H1 (cell line): ENCODE measurements at regions not wholly inside any gene's neighbourhood (a gene's known extent, or its start where the extent isn't known, plus 50 kb on each side); places are given as distances from the start of the nearest gene placed in this dataset.

Experiments
- CTCF ChIA-PET: fragments of 300-600 bp; sonication (Branson Sonifier 250); formaldehyde crosslinking; loops from one replicate; lab custom pipeline; 2021; ENCODE audit not compliant: partially characterized antibody; lab: Charles Lee
- POLR2A ChIA-PET: fragments of 300-600 bp; sonication (Branson Sonifier 250); formaldehyde crosslinking; loops from one replicate; lab custom pipeline; 2021; ENCODE audit warnings: inconsistent platforms; ENCODE audit not compliant: partially characterized antibody; lab: Charles Lee
- DNase-seq, 2 experiments: peaks; one replicate each; pipeline versions ENCODE4 v3.0.0 to v3.0.0-alpha.2; 2010 to 2022; ENCODE audit warnings: low spot score in 2 of 2, low read depth in 1 of 2, mixed read lengths in 1 of 2
- FAIRE-seq: peaks from 2 replicates; lab custom pipeline; 2011; peaks lifted over from hg19 to GRCh38; lab: Jason Lieb, UNC
- H2AFZ ChIP-seq: 2 replicates; pipeline ENCODE4 v1.8.1; 2012; ENCODE audit warnings: low read length, inconsistent platforms
- H2AK5ac ChIP-seq: 2 replicates; pipeline ENCODE4 v1.6.1; 2013; ENCODE audit warnings: low read depth, low read length
- H2BK120ac ChIP-seq: replicated peaks from 2 replicates; pipeline ENCODE3; 2013; ENCODE audit warnings: low read depth, low read length, inconsistent platforms
- H2BK12ac ChIP-seq: 2 replicates; pipeline ENCODE4 v1.6.1; 2013; ENCODE audit warnings: low read depth, low read length
- H2BK15ac ChIP-seq: 2 replicates; pipeline ENCODE4 v1.6.1; 2013; ENCODE audit warnings: low read length
- H2BK20ac ChIP-seq: 2 replicates; pipeline ENCODE4 v1.6.1; 2013; ENCODE audit warnings: low read length
- H2BK5ac ChIP-seq: 2 replicates; pipeline ENCODE4 v1.6.1; 2013; ENCODE audit warnings: low read depth, low read length
- H3K14ac ChIP-seq: 2 replicates; pipeline ENCODE4 v1.6.1; 2013; ENCODE audit warnings: inconsistent platforms; ENCODE audit not compliant: insufficient read length
- H3K18ac ChIP-seq: 2 replicates; pipeline ENCODE4 v1.6.1; 2013; ENCODE audit warnings: low read length; ENCODE audit errors: extremely low read depth
- H3K23ac ChIP-seq: 2 replicates; pipeline ENCODE4 v1.6.1; 2013; ENCODE audit warnings: inconsistent platforms; ENCODE audit not compliant: insufficient read length
- H3K23me2 ChIP-seq: 2 replicates; pipeline ENCODE4 v1.6.1; 2013; ENCODE audit warnings: low read depth, low read length
- H3K27ac ChIP-seq: 2 replicates; pipeline ENCODE4 v1.6.1; 2011; ENCODE audit warnings: low read depth, low read length, inconsistent platforms
- H3K27me3 ChIP-seq, 4 experiments: replicated peaks in 1 of 4; 1 replicate in 1 of 4; 2 replicates in 3 of 4; pipeline versions ENCODE4 v1.6.1 to v1.8.1; 2011 to 2013; ENCODE audit warnings: low read length in 3 of 4, mild to moderate bottlenecking in 3 of 4, inconsistent platforms in 2 of 4, mixed read lengths in 2 of 4, moderate library complexity in 1 of 4; ENCODE audit not compliant: control insufficient read depth in 3 of 4, insufficient read depth in 3 of 4; ENCODE audit errors: extremely low read depth in 1 of 4
- H3K36me3 ChIP-seq, 4 experiments: 2 replicates each; pipeline versions ENCODE4 v1.6.1 to v1.8.1; 2011 to 2013; ENCODE audit warnings: mild to moderate bottlenecking in 4 of 4, low read length in 3 of 4, moderate library complexity in 2 of 4, control low read depth in 1 of 4, inconsistent platforms in 1 of 4; ENCODE audit not compliant: insufficient read depth in 4 of 4, control insufficient read depth in 2 of 4
- H3K4ac ChIP-seq: replicated peaks from 2 replicates; pipeline ENCODE3; 2013; ENCODE audit warnings: low read length, low read depth, mixed read lengths, inconsistent platforms; ENCODE audit not compliant: insufficient read length
- H3K4me1 ChIP-seq, 4 experiments: replicated peaks in 1 of 4; 1 replicate in 1 of 4; 2 replicates in 3 of 4; pipeline versions ENCODE4 v1.6.1 to v1.8.1; 2011 to 2013; ENCODE audit warnings: low read length in 3 of 4, inconsistent platforms in 2 of 4, mixed read lengths in 1 of 4; ENCODE audit not compliant: insufficient read depth in 4 of 4, control insufficient read depth in 3 of 4
- H3K4me2 ChIP-seq, 2 experiments: 2 replicates each; pipeline versions ENCODE4 v1.6.1 to v1.8.1; 2011 to 2013; ENCODE audit warnings: low read depth in 2 of 2, low read length in 2 of 2, control low read depth in 1 of 2, inconsistent platforms in 1 of 2, mild to moderate bottlenecking in 1 of 2; ENCODE audit not compliant: insufficient read depth in 1 of 2
- H3K4me3 ChIP-seq, 4 experiments: fragments of 200-600, 300-600 bp in 1 of 4; sonication (generic), shearing (Covaris generic), sonication (Bioruptor Twin) in 1 of 4; 2 replicates each; pipeline versions ENCODE4 v1.5.1 to v1.8.1; 2011 to 2016; ENCODE audit warnings: low read length in 4 of 4, low read depth in 3 of 4, control low read depth in 2 of 4, inconsistent platforms in 2 of 4, mild to moderate bottlenecking in 2 of 4, mixed read lengths in 1 of 4, moderate library complexity in 1 of 4; ENCODE audit not compliant: insufficient read depth in 2 of 4; ENCODE audit errors: extremely low read depth in 1 of 4
- H3K56ac ChIP-seq: replicated peaks from 2 replicates; pipeline ENCODE3; 2013; ENCODE audit warnings: low read depth, mild to moderate bottlenecking, mixed read lengths, low read length, inconsistent platforms; ENCODE audit not compliant: insufficient read length
- H3K79me1 ChIP-seq: 2 replicates; pipeline ENCODE4 v1.6.1; 2013; ENCODE audit warnings: low read depth, low read length, control low read depth
- H3K79me2 ChIP-seq, 2 experiments: 2 replicates each; pipeline versions ENCODE4 v1.6.1 to v1.8.1; 2012 to 2013; ENCODE audit warnings: low read length in 2 of 2, mild to moderate bottlenecking in 2 of 2, inconsistent platforms in 1 of 2; ENCODE audit not compliant: insufficient read depth in 2 of 2, control insufficient read depth in 1 of 2
- H3K9ac ChIP-seq, 4 experiments: replicated peaks in 1 of 4; 1 replicate in 1 of 4; 2 replicates in 3 of 4; pipeline versions ENCODE4 v1.6.1 to v1.8.1; 2011 to 2013; ENCODE audit warnings: low read depth in 3 of 4, low read length in 3 of 4, control low read depth in 2 of 4, mild to moderate bottlenecking in 2 of 4, moderate library complexity in 2 of 4, inconsistent platforms in 1 of 4; ENCODE audit errors: extremely low read depth in 1 of 4
- H3K9me3 ChIP-seq, 2 experiments: 2 replicates each; pipeline versions ENCODE4 v1.6.1 to v1.8.1; 2012 to 2013; ENCODE audit warnings: mild to moderate bottlenecking in 2 of 2, moderate library complexity in 2 of 2, control low read depth in 1 of 2, inconsistent platforms in 1 of 2, low read depth in 1 of 2, low read length in 1 of 2, mixed read lengths in 1 of 2; ENCODE audit not compliant: insufficient read depth in 2 of 2
- H4K20me1 ChIP-seq, 2 experiments: replicated peaks in 1 of 2; 2 replicates each; pipeline versions ENCODE3 to v1.8.1; 2011 to 2013; ENCODE audit warnings: inconsistent platforms in 2 of 2, low read length in 2 of 2, mild to moderate bottlenecking in 1 of 2; ENCODE audit not compliant: insufficient read depth in 2 of 2, control insufficient read depth in 1 of 2
- H4K5ac ChIP-seq: 2 replicates; pipeline ENCODE4 v1.6.1; 2013; ENCODE audit warnings: low read length, low read depth, mixed read lengths, inconsistent platforms; ENCODE audit not compliant: insufficient read length
- H4K8ac ChIP-seq: 2 replicates; pipeline ENCODE4 v1.8.0; 2013; ENCODE audit warnings: mild to moderate bottlenecking, moderate library complexity, low read length, inconsistent platforms; ENCODE audit not compliant: insufficient read depth; ENCODE audit errors: extremely low read depth
- H4K91ac ChIP-seq: replicated peaks from 2 replicates; pipeline ENCODE3; 2013; ENCODE audit warnings: low read length, mixed read lengths, inconsistent platforms; ENCODE audit not compliant: insufficient read length
- CREB1 ChIP-seq: IDR thresholded peaks from 2 replicates; pipeline ENCODE4 v1.6.1; 2012; ENCODE audit warnings: inconsistent platforms
- E2F6 ChIP-seq: IDR thresholded peaks from 2 replicates; pipeline ENCODE4 v1.6.1; 2012; ENCODE audit warnings: inconsistent platforms
- EP300 ChIP-seq, 2 experiments: IDR thresholded peaks; 1 replicate in 1 of 2; 2 replicates in 1 of 2; pipeline ENCODE4 v1.6.1; 2011 to 2012; ENCODE audit warnings: low read depth in 2 of 2, low read length in 2 of 2, mild to moderate bottlenecking in 2 of 2, borderline replicate concordance in 1 of 2, inconsistent platforms in 1 of 2, moderate library complexity in 1 of 2
- JUN ChIP-seq: IDR thresholded peaks from 2 replicates; pipeline ENCODE4 v1.6.1; 2011; ENCODE audit warnings: low read depth, mild to moderate bottlenecking, improper control_type of control experiment, low read length
- NANOG ChIP-seq: IDR thresholded peaks from 2 replicates; pipeline ENCODE4 v1.6.1; 2011; ENCODE audit warnings: low read length, low read depth, mild to moderate bottlenecking, inconsistent platforms; ENCODE audit not compliant: insufficient read depth, poor library complexity, severe bottlenecking
- TBP ChIP-seq: IDR thresholded peaks from 2 replicates; pipeline ENCODE4 v1.6.1; 2011; ENCODE audit warnings: low read depth, low read length, improper control_type of control experiment
- WGBS, 2 experiments: shearing (Covaris generic) in 1 of 2; methylation state at CpG; one replicate each; pipeline versions ENCODE4 v1.1.6 to v1.1.7; 2013 to 2015; ENCODE audit warnings: low lambda C conversion rate in 2 of 2, mixed read lengths in 2 of 2, inconsistent platforms in 1 of 2, low coverage in 1 of 2, missing lambda C conversion rate in 1 of 2; ENCODE audit not compliant: insufficient replicate concordance in 2 of 2, insufficient coverage in 1 of 2, insufficient read length in 1 of 2; ENCODE audit errors: extremely low coverage in 1 of 2, missing lambda C conversion rate in 1 of 2; 5-methylcytosine and 5-hydroxymethylcytosine counted together

DNA sequence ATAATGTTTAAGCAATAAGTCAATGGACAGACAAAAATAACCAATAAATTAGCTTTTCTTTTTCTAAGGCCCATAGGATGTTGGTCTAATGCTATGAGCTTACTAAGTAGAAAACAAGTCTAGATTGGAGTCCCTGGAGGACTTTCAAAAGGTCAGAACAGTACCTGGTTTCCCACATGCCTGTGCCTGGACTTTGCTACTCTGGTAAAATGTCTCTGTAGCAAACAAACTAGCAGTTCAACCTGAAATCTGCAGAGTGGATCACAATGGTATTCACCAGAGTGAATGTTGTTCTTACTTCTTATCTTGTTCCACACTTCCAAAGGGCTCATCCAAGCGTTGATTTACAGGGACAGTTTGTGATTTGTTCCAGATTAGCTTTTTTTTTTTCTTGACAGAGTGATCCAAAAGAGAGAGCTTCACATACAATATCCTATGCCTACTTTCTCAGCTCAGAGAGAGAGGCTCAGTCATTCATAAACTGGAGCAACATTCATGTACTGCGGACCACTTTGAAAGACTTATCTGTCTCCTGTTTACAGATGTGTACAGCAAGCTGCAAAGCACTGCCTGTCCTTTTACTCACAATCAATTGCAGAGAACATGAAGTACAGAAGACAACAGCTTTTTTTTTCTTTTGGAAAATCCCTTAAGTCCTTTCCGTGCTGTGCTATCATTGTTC is 466.1 kb downstream of the SPATA31D1 start:
- POLR2A ChIA-PET: interaction anchor here (0.6 kb wide), 1 partner anchor 313 kb away, joined by 3 read pairs; no protein-coding TSS in a partner anchor
- no peak for DNase-seq
- WGBS, 2 experiments: 85% methylated on average over 3 of the region's 3 CpGs; no CpG with 5 or more reads in 1 of the 2 experiments

More for the DNA sequence above, 466.1 kb downstream of the SPATA31D1 start:
- Histone ChIP-seq H2BK12ac (no peak overlapping the region), H3K4me2 (no peak overlapping the region), H3K27ac (no peak overlapping the region), H2BK120ac (no peak overlapping the region), H3K79me2 (no peaks in the 10 kb centered on the region), H2AK5ac (no peak overlapping the region), H3K14ac (no peak overlapping the region), H3K9ac (no peak overlapping the region), H3K79me1 (no peaks in the 10 kb centered on the region; the same call in 1 of the 2 replicates), H2AFZ (peak overlapping the region; percentile 58; the same call in 1 of the 2 replicates), H4K5ac (no peak overlapping the region), H3K18ac (no peak overlapping the region), H2BK5ac (no peak overlapping the region), H2BK20ac (no peak overlapping the region), H3K23me2 (no peaks in the 10 kb centered on the region), H3K27me3 (no peaks in the 10 kb centered on the region), H4K8ac (no peak overlapping the region), H3K4me1 (no peaks in the 10 kb centered on the region; a peak in 1 of 7 replicates), H3K56ac (no peak overlapping the region), H3K4me3 (no peak overlapping the region), H4K91ac (no peak overlapping the region), H3K4ac (no peak overlapping the region), H3K36me3 (no peaks in the 10 kb centered on the region), H3K23ac (no peak overlapping the region), H3K9me3 (no peaks in the 10 kb centered on the region; a peak in 1 of 4 replicates), H2BK15ac (no peak overlapping the region), H4K20me1 (no peaks in the 10 kb centered on the region)
- TF ChIP-seq NANOG (no peak), E2F6 (no peak), TBP (no peak), CREB1 (no peak), JUN (no peak), EP300 (IDR thresholded peaks at IDR 0.05; ENCODE audit: borderline replicate concordance in 1 of 2, low read depth in 2 of 2, low read length in 2 of 2) (no peak)
- CTCF ChIA-PET: interaction anchor here (0.6 to 1.6 kb wide), 3 partner anchors 12 to 607 kb away, joined by 3 to 5 read pairs (median 4); no protein-coding TSS in a partner anchor
- FAIRE-seq: no peak
